ENCODE measurements at regions not wholly inside any gene's neighbourhood (a gene's known extent, or its start where the extent isn't known, plus 50 kb on each side); places are given as distances from the start of the nearest gene placed in this dataset.

GRCh38 chr20:56922497-56922896, 293.4 kb downstream of the TFAP2C start:
- Histone ChIP-seq H3K36me3 (no peaks in the 10 kb centered on the region), H3K4me3 (ENCODE audit: low read depth, low read length) (no peak overlapping the region), H3K9me3 (ENCODE audit: severe bottlenecking) (peaks cover 5% of the 10 kb centered on the region), H3K27me3 (ENCODE audit: insufficient read depth, low read depth, severe bottlenecking) (peaks cover 88% of the 10 kb centered on the region), H3K27ac (no peak overlapping the region)
- no peak for TF ChIP-seq CTCF (IDR thresholded peaks at IDR 0.05; ENCODE audit: low read depth, low read length)
- no peak for DNase-seq

GRCh38 chr20:56924292-56925081, 295.4 kb downstream of the TFAP2C start:
- no peak overlapping the region for H3K27ac ChIP-seq
- no peaks in the 10 kb centered on the region for H3K36me3 ChIP-seq
- TF ChIP-seq CTCF (IDR thresholded peaks at IDR 0.05; ENCODE audit: low read depth, low read length) = no peak
- DNase-seq = no peak
- H3K9me3 ChIP-seq (ENCODE audit: severe bottlenecking) = peaks cover 5% of the 10 kb centered on the region
- no peak overlapping the region for H3K4me3 ChIP-seq (ENCODE audit: low read depth, low read length)
- peaks cover 87% of the 10 kb centered on the region for H3K27me3 ChIP-seq (ENCODE audit: insufficient read depth, low read depth, severe bottlenecking)

GRCh38 chr20:56925082-56925830, 296.1 kb downstream of the TFAP2C start:
- H3K27me3 ChIP-seq (ENCODE audit: insufficient read depth, low read depth, severe bottlenecking) = peaks cover 88% of the 10 kb centered on the region
- H3K9me3 ChIP-seq (ENCODE audit: severe bottlenecking) = peaks cover 3% of the 10 kb centered on the region
- no peak for TF ChIP-seq CTCF (IDR thresholded peaks at IDR 0.05; ENCODE audit: low read depth, low read length)
- H3K36me3 ChIP-seq = no peaks in the 10 kb centered on the region
- no peak overlapping the region for H3K4me3 ChIP-seq (ENCODE audit: low read depth, low read length)
- H3K27ac ChIP-seq = no peak overlapping the region
- no peak for DNase-seq

GRCh38 chr20:56925831-56926170, 296.7 kb downstream of the TFAP2C start:
- no peak for DNase-seq
- Histone ChIP-seq H3K9me3 (ENCODE audit: severe bottlenecking) (peaks cover 3% of the 10 kb centered on the region), H3K27ac (no peak overlapping the region), H3K36me3 (no peaks in the 10 kb centered on the region), H3K4me3 (ENCODE audit: low read depth, low read length) (no peak overlapping the region), H3K27me3 (ENCODE audit: insufficient read depth, low read depth, severe bottlenecking) (peaks cover 92% of the 10 kb centered on the region)
- no peak for TF ChIP-seq CTCF (IDR thresholded peaks at IDR 0.05; ENCODE audit: low read depth, low read length)

GRCh38 chr20:56926501-56926900, 297.4 kb downstream of the TFAP2C start:
- no peaks in the 10 kb centered on the region for H3K36me3 ChIP-seq

More at GRCh38 chr20:56926501-56926900, 297.4 kb downstream of the TFAP2C start:
- Histone ChIP-seq H3K4me3 (ENCODE audit: low read depth, low read length) (no peak overlapping the region), H3K27ac (no peak overlapping the region), H3K27me3 (ENCODE audit: insufficient read depth, low read depth, severe bottlenecking) (peaks cover 96% of the 10 kb centered on the region), H3K9me3 (ENCODE audit: severe bottlenecking) (peaks cover 3% of the 10 kb centered on the region)
- no peak for TF ChIP-seq CTCF (IDR thresholded peaks at IDR 0.05; ENCODE audit: low read depth, low read length)
- no peak for DNase-seq

Data from WERI-Rb-1 (cell line).